Mesodermal cell (in vitro differentiated cells): ENCODE measurements at regions not wholly inside any gene's neighbourhood (a gene's known extent, or its start where the extent isn't known, plus 50 kb on each side); places are given as distances from the start of the nearest gene placed in this dataset.
"Not testable (repeated sequence)": the region's sequence is repeated elsewhere in the genome, so short reads cannot be mapped to it uniquely, and the experiment has no call there.

Experiments used
- H3K27ac ChIP-seq: 2 replicates; pipeline ENCODE4 v1.7.0; 2013; ENCODE audit warnings: mild to moderate bottlenecking, low read depth, low read length, moderate library complexity; ENCODE audit not compliant: severe bottlenecking
- H3K36me3 ChIP-seq: 2 replicates; pipeline ENCODE4 v1.7.1; 2013; ENCODE audit warnings: mild to moderate bottlenecking, low read length, moderate library complexity; ENCODE audit not compliant: control insufficient read depth, insufficient read depth
- H3K4me1 ChIP-seq: one replicate; pipeline ENCODE4 v1.7.1; 2013; ENCODE audit warnings: mild to moderate bottlenecking, low read length; ENCODE audit not compliant: insufficient read depth, control insufficient read depth, poor library complexity, severe bottlenecking
- H3K4me3 ChIP-seq: 2 replicates; pipeline ENCODE4 v1.7.0; 2013; ENCODE audit warnings: low read length, control low read depth, mild to moderate bottlenecking; ENCODE audit not compliant: insufficient read depth, poor library complexity, severe bottlenecking; ENCODE audit errors: extremely low read depth
- H3K9me3 ChIP-seq: 2 replicates; pipeline ENCODE4 v1.7.1; 2013; ENCODE audit warnings: mild to moderate bottlenecking, low read length, moderate library complexity; ENCODE audit not compliant: control insufficient read depth
- WGBS, 2 experiments: methylation state at CpG; one replicate each; pipeline ENCODE4 v1.1.5; 2013; ENCODE audit warnings: missing lambda C conversion rate in 2 of 2; ENCODE audit not compliant: insufficient coverage in 2 of 2; 5-methylcytosine and 5-hydroxymethylcytosine counted together

- Histone ChIP-seq H3K9me3 (peaks cover 3% of the 10 kb centered on the region), H3K4me1 (peaks cover 27% of the 10 kb centered on the region), H3K27ac (no peak overlapping the region), H3K36me3 (no peaks in the 10 kb centered on the region), H3K4me3 (no peak overlapping the region)
- 90 to 94% methylated on average over 2 of the region's 4 CpGs for WGBS, 2 experiments
Measured at GRCh38 chr6:106785298-106785697, 155.9 kb downstream of the QRSL1 start.

GRCh38 chr6:106783640-106784566, 154.5 kb downstream of the QRSL1 start:
- no peak overlapping the region for H3K27ac ChIP-seq
- H3K4me3 ChIP-seq, result no peak overlapping the region
- 75% methylated on average over 2 of the region's 3 CpGs; no CpG with 5 or more reads in 1 of the 2 experiments for WGBS, 2 experiments

GRCh38 chr6:106782536-106783285, 153.3 kb downstream of the QRSL1 start:
- H3K27ac ChIP-seq, result no peak overlapping the region
- 89% methylated on average over 10 of the region's 13 CpGs for WGBS, 2 experiments

More at GRCh38 chr6:106783640-106784566, 154.5 kb downstream of the QRSL1 start:
- Histone ChIP-seq H3K4me1 (peaks cover 27% of the 10 kb centered on the region), H3K36me3 (no peaks in the 10 kb centered on the region), H3K9me3 (peaks cover 13% of the 10 kb centered on the region)

GRCh38 chr6:106779552-106779951, 150.2 kb downstream of the QRSL1 start:
- Histone ChIP-seq H3K9me3 (peaks cover 16% of the 10 kb centered on the region), H3K4me1 (peaks cover 20% of the 10 kb centered on the region)
- not testable (repeated sequence) for H3K27ac ChIP-seq, H3K36me3 ChIP-seq, H3K4me3 ChIP-seq

More at GRCh38 chr6:106782536-106783285, 153.3 kb downstream of the QRSL1 start:
- Histone ChIP-seq H3K4me1 (peaks cover 27% of the 10 kb centered on the region), H3K4me3 (no peak overlapping the region), H3K9me3 (peaks cover 16% of the 10 kb centered on the region), H3K36me3 (no peaks in the 10 kb centered on the region)

GRCh38 chr6:106778943-106779342, 149.6 kb downstream of the QRSL1 start:
- peaks cover 17% of the 10 kb centered on the region for H3K4me1 ChIP-seq
- 96 to 100% methylated on average over 2 of the region's 2 CpGs for WGBS, 2 experiments

GRCh38 chr6:106773996-106774629, 144.7 kb downstream of the QRSL1 start:
- Histone ChIP-seq H3K27ac (no peak overlapping the region), H3K4me1 (no peaks in the 10 kb centered on the region), H3K36me3 (no peaks in the 10 kb centered on the region), H3K9me3 (peaks cover 5% of the 10 kb centered on the region), H3K4me3 (no peak overlapping the region)
- 88 to 95% methylated on average over 6 of the region's 8 CpGs for WGBS, 2 experiments

More at GRCh38 chr6:106778943-106779342, 149.6 kb downstream of the QRSL1 start:
- H3K9me3 ChIP-seq, result peaks cover 16% of the 10 kb centered on the region
- H3K4me3 ChIP-seq, result no peak overlapping the region
- H3K36me3 ChIP-seq, result no peaks in the 10 kb centered on the region
- H3K27ac ChIP-seq, result no peak overlapping the region

GRCh38 chr6:106773522-106773921, 144.1 kb downstream of the QRSL1 start:
- Histone ChIP-seq H3K27ac (no peak overlapping the region), H3K9me3 (no peaks in the 10 kb centered on the region), H3K36me3 (no peaks in the 10 kb centered on the region), H3K4me3 (no peak overlapping the region), H3K4me1 (no peaks in the 10 kb centered on the region)
- WGBS, 2 experiments, result 68 to 71% methylated on average over 2 of the region's 3 CpGs

GRCh38 chr6:106772270-106773142, 143.1 kb downstream of the QRSL1 start:
- H3K27ac ChIP-seq, result no peak overlapping the region
- WGBS, 2 experiments, result 96 to 98% methylated on average over 6 of the region's 7 CpGs

GRCh38 chr6:106771822-106772221, 142.4 kb downstream of the QRSL1 start:
- Histone ChIP-seq H3K9me3 (no peaks in the 10 kb centered on the region), H3K27ac (no peak overlapping the region), H3K4me3 (no peak overlapping the region), H3K4me1 (no peaks in the 10 kb centered on the region), H3K36me3 (no peaks in the 10 kb centered on the region)
- WGBS, 2 experiments, result 98 to 100% methylated on average over 3 to 4 of the region's 4 CpGs

More at GRCh38 chr6:106772270-106773142, 143.1 kb downstream of the QRSL1 start:
- no peaks in the 10 kb centered on the region for H3K9me3 ChIP-seq
- no peaks in the 10 kb centered on the region for H3K36me3 ChIP-seq
- H3K4me3 ChIP-seq, result no peak overlapping the region
- H3K4me1 ChIP-seq, result no peaks in the 10 kb centered on the region

GRCh38 chr6:106770663-106771062, 141.3 kb downstream of the QRSL1 start:
- Histone ChIP-seq H3K4me3 (no peak overlapping the region), H3K36me3 (no peaks in the 10 kb centered on the region), H3K27ac (no peak overlapping the region), H3K4me1 (no peaks in the 10 kb centered on the region), H3K9me3 (no peaks in the 10 kb centered on the region)
- 92 to 100% methylated on average over 1 of the region's 1 CpG for WGBS, 2 experiments
